GM18517 (cell line): ENCODE measurements at regions not wholly inside any gene's neighbourhood (a gene's known extent, or its start where the extent isn't known, plus 50 kb on each side); places are given as distances from the start of the nearest gene placed in this dataset.

Experiments used
- ATAC-seq: cut with Tn5 transposase; IDR thresholded peaks from one replicate; pipeline ENCODE4 v1.9.1; 2021; ENCODE audit warnings: mild to moderate bottlenecking, moderate library complexity; ENCODE audit not compliant: unreplicated experiment

DNA sequence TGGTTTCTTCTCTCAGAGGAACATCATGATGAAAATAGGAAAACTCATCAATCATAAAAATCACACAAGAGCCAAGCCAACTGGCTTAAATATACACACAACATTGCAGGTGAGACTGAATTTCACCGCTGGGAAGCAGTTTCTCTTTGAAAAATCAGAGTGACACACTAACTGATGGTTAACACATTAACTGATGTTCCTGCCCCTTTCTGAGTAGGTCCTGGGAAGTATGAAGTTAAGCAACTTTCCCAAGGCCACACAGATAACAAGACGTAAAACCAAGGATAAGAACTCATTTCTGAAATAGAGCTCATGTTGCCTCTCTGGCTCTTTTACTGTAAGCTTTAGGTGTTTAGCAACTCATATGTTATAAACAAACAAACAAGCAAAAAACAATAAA lies 813.7 kb upstream of the HS3ST1 start:
- ATAC-seq, result no peak

DNA sequence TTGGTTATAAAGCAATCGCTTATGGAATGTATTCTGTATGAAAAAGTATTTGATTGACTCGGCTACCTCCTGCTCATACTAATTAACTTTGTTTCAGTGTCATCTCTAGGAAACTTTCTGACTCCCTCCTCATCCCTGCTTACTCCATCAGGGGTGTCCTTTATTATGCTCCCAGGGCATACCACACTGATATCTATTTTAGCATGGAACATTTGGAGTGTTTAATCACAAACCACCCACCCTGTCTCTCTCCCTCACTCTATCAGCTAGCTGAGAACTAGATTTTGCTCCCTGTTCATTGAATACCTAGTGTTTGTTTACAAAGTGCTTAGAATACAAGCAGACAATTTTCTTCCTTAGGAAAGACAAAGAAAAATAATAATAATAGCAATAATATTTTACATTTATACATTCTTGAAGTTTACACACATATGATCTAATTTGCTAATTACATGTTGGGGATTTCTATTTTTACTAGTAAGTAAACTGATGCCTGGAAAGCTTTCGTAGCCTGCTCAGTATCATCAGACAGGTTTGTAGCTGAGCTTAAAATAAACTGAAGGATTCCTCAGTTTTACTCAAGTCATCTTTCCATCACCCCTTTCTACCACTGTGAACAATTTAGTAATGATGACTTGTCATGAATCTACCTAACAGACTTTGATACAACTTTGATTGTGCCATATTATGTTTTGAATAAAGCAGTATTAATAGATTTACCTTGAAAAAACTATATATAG lies 811.4 kb upstream of the HS3ST1 start:
- no peak for ATAC-seq

DNA sequence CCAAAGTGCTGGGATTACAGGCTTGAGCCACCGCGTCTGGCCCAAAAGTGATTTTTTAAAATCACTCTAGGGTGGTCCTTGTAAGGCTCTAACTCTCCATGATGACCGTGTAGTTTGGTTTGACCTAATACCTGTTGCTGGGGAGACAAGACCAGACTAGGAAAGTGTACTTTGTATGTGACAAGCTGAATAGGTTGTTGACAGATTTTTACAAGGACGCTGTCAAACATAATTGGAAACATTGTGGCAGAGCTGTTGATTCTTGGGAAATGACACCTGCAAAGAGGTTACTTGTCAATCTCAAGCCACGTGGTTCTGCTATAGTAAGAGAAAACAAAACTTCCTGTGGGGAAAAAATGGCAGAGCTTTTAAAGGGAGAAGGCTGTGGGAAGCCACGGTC lies 802.4 kb upstream of the HS3ST1 start:
- no peak for ATAC-seq

DNA sequence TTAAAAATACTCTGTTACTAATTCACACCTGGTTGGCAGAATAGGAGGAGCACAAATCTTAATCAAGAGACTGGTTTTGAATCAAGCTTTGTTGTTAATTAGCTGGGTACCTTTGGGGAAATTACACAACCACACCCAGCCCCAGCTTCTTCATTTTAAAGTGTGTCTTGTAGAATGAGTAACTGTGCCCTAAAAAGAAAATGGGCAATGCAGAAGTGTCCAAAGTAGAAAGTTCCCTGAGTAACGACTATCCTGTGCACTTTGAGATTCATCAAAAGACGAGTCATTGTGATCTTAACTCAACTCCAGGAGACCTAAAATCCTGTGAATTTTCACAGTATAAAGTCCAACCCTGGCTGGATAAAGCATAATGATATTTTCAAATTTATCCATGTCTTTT lies 792.3 kb upstream of the HS3ST1 start:
- ATAC-seq, result no peak

DNA sequence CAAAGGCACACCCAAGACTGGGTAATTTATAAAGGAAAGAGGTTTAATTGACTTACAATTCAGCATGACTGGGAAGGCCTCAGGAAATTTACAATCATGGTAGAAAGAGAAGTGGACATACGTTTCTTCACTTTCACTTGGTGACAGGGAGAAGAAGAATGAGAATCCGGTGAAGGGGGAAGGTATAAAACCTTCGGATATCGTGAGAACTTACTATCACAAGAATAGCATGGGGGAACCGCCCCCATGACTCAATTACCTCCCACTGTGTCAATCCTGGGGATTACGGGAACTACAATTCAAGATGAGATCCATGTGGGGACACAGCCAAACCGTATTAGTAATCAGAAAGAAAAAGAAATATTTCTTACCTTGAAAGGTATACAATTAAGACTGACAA lies 782.9 kb upstream of the HS3ST1 start:
- ATAC-seq, result no peak

DNA sequence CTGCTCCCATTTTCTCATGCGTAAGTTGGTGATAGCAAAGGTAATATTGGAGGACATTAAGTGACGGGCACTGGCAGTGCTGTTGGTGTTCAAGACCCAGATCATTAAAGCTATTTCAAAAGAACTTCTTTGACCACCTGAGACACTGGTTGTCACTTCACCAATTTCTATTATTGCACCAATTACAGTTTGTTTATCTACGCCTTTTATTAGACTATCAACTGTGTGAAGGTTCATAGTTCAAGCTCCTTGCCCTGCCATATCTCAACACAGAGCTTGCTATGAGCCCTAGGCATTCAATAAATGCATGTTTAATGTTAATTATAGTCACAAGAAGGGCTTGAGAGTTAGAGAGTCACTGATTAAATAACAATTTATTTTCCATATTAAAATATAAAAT lies 778.7 kb upstream of the HS3ST1 start:
- ATAC-seq, result no peak

DNA sequence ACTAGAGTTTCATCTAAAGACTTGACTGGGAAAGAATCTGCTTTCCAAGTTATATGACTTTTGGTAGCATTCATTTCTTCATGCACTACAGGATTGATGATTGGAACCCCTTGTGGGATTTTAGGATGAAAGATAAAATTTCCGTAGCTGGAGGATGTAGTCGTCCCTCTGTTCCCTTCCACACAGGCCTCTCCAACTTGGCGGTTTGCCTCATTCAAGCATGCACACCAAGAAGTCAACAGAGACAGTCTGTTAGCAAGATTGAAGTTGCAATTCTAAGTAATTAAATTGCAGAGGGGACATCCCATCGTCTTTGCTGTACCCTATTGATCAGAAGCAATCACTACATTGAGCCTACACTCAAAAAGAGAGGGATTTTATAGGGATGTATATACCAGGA lies 777.4 kb upstream of the HS3ST1 start:
- no peak for ATAC-seq

DNA sequence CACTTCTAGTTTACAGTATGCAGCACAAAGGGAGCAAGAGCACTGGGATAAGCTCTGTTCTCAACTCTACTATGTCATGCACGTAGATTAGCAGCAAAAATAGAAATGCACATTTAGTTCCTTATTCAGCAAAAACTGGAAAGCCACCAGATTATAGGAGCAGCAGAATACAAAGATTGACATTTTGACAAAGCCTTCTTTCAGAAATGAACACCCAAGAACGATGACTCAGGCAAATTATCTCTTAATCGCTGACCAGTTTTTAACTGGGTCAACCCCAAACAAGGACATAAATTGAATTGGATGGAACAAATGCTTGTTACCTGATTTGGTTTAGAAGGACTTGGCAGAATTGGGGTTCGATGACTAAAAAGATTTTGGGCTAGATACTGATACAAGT lies 775.3 kb upstream of the HS3ST1 start:
- ATAC-seq, result no peak

DNA sequence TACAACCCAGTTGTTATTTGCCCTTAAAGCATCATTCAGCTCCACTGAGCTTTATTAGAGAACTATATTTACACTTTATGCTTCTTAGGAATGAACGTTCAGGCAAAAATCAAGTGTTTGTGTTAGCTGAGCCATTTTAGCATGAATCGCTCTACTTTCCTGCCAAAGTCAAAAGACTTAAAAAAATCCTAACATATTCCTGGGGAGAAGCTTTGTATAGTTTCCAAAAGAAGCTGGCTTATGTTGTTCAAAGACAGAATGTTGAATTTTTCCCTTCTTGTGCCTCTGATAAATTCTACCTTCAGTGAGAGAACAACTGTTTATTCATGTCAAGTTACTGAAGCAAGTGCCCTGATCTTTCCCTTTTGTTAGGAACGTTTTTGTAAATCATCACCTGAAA lies 771.5 kb upstream of the HS3ST1 start:
- ATAC-seq, result no peak

DNA sequence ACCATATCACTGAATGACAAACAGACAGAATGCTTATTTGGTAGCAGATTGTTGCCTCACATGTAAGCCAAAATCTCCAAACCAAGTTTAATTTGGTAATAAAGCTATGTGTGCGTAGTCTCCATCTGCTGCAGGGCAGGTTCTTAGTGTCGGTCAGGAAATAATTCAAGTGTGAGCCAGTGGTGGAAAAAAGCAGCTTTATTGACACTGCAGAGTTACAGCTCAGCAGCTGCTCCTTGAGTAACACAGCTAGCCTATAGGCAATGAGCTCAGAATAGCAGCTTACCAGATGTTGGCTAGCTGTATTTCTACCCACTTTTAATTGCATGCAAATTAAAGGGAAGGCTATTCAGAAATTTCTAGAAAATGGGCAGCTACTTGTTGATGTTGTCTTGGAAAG lies 757.8 kb upstream of the HS3ST1 start:
- ATAC-seq, result no peak

DNA sequence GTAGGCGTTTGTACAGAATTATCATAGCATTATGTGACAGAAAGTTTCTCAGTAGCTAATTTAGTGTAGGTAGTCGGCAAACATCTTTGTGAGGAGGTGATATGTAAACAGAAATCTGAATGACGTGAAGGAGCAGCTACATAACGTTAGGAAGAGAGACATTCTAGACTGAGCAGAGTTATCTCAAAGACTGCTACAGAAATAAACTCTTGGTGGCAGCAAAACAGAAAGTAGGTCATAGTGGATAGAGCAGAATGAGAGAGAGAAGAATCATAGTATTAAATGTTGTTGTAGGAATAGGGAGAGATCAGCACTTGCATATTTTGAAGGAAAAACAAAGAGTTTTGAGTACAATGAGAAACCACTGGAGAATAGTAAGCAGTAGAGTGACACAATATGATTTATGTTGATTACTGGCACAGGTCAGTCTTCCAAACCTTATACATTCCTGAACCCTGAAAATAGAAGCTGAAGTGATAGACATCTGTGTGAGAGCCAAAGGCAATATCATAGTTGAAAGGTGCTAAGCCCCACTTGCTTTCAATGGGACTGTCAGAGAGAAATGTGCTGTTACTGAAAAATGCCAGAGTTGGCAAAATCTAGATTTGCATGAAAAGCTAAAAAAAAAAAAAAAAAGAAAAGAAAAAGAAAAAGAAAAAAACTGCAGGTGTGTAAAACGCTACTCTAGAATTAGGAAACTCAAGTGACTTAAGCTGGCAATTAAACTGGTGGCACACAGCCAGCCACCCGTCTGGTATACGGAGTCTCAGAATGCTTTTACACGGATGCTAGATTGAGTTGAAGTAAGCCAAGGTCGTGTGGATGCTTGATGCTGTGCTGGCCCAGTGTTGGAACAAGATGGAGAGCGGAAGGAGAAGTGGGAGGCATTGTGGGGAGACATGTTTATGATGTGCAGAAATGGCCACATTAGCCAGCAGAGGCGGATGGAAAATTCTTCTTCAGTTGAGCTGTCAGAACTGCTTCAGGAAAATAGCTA lies 750.2 kb upstream of the HS3ST1 start:
- ATAC-seq, result no peak

DNA sequence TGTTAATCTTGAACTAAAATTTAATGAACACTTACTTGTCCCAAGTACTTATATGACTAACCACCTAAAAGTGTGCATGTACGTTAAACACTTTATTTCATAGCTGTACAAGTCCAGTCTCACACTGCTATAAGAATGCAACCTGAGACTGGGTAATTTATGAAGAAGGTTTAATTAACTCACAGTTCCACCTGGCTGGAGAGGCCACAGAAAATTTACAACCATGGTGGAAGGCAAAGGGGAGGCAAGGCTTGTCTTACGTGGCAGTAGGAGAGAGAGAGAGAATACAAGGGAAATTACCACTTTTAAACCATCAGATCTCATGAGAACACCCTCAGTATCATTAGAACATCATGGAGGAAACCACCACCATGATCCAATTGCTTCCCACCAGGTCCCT lies 748.7 kb upstream of the HS3ST1 start:
- no peak for ATAC-seq

DNA sequence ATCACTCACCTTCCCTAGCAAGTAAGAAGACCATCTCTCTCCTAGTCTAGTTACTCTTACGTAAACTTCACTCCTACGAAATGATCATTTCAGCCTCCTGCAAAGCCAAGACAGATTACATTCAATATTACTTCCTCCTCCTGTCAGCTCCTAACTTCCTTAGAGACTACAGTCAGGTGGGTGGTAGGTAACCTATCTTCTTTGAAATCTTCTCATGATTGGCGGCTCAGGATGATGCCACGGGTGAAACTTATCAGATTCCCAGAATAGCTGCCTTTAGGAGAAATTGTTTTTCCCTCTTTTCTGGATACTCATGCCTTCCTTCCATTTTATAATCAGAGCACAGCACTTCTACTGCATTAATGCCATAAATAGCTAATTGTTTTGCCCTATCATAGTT lies 744.8 kb upstream of the HS3ST1 start:
- ATAC-seq, result no peak

DNA sequence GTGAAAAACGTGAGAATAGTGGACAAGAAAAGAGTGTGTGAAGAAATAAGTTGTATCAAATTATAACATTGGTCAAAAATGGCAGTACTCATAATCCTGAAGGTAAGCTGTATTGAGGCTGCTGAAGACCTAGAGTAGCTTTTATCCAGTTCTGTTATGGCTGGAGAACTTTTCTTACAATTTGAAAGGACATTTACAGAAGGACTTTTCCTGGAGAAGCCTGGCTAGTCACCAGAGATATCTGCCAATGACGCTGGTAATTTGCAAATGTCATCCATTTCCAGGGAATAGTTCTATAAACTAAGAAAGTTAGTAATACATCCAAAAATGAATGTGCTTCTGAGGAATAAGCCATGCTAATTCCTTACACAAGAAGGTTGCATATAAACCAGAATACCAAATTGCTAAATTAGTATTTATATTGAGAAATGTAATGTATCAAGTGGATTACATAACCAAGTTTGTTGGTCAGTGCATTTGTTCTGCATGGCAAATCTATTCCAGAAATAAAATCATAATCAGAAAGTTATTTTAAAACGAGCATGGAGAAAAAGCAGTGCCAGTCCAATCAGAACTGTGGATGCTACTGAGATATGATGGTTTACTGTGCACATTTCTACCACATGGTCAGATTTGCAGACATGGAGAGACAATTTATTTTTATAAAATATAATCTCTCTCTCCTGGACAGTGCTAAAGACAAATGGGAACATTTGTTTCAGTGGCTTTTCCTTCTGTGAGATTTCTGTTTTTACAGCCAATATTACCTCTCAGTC lies 743.7 kb upstream of the HS3ST1 start:
- no peak for ATAC-seq

DNA sequence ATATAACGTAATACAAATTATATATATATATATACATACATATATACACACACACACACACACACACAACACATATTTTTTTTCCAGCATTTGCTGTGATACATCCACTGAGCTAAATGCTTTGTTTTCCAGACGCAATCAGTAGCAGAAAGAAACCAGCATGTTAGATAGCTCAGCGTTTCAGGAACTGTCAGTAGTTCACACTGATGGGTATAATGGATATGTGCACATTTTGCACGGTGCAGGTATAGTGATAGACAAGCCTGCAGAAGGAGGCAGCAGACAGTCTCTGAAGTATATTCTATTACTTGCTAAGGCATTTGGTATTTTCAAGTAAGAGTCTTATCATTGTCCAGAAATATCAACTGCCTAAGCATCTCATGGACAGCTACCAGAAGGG lies 741.6 kb upstream of the HS3ST1 start:
- no peak for ATAC-seq

DNA sequence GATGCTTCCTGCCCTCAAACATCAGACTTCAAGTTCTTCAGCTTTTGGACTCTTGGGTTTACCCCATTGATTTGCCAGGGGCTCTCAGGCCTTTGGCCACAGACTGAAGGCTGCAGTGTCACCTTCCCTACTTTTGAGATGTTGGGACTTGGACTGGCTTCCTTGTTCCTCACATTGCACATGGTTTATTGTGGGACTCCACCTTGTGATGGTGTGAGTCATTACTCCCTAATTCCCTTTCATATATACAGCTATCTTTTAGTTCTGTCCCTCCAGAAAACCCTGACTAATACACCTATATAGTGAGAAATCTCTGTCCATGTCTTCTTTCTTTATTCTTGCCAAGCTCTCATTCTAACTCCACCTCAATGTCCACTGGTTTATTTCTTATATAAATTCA lies 736.9 kb upstream of the HS3ST1 start:
- no peak for ATAC-seq

DNA sequence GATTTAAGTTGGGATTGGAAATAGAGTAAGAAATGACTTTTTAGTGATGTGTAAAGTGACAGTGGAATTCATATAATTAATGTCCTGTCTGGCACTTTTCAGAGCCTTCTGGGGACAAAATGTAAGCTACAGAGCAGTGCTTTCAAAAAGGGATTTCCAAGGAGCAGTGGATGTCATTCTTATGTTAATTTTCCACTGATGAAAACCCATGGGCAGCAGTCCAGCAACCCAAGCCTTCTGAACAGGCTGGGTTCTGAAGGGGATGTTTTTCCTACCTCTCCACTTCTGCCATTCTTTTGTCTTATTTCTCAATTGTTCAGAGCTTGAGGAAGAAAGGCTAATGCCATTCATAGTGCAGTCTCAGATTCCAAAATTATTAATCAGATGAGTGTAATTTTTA lies 717.6 kb upstream of the HS3ST1 start:
- no peak for ATAC-seq

DNA sequence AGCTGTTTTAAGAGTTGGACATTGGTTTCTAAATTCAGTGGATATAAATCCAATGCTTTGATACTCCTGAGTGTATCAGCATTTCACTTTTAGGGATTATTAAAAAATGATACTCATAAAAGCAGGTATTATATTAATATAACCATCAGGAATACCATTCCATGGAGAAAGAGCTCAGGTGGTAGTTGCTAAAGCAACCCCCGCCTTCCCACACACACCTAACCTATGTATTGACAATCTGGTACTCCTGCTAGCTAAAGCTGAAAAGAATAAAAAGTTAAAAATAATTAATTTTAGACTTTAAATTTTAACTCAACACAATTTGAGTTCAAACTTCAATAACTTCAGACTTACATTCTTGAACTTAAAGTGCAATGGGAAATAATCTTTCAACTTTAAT lies 717.1 kb upstream of the HS3ST1 start:
- no peak for ATAC-seq

DNA sequence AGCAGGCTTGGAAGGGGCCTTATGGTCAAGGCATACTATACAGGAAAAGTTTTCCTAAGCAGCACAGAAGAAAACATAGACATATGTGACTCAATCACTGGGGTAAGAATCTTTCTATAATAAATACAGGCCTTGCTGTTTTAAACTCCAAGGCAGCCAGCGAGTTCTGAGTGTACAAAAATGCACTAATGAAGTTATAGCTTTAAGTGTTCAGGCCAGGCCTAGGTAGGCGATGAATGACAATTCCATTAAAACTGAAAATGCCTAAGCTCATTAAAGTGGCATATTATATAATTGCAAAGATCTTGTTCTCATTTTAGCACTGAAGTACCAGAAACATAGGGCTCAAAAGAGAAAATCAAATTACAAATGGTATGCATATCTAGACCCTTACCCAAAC lies 716.4 kb upstream of the HS3ST1 start:
- ATAC-seq, result no peak

DNA sequence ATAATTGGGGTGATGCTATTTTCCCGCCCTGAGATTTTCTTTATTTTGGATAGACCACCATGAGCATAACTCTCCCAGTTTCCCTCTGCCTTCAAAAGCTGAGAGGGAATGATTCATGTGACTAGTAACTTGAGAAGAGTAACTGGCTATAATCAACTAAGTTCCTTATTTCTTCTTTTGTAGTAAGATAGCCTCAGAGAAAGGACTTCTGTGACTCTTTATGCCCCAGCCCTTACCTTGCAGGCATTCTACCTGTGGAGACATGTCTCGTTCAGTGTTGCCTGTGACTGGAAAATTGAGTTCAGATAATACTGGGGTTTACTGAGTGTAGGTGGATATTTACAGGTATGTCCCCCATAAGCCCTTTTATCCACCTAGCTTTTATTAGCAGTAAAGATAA lies 715.4 kb upstream of the HS3ST1 start:
- no peak for ATAC-seq

DNA sequence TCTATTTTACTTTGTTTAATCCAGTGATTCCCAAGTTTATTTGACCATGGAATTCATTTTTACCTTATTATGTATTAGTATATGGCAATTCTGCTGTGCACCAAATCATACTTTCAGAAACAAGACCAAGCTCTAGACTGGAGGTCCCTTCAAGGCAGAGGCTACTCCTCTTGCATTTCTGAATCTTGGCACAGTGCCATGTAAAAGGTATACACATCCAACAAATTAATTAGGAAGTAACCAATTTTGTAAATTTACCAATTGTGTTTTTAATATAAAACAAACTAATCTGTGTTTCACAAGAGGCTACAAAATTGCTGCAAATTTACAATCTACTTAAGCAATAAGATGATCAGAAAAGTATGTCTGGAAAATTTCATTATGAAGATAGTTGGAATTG lies 712.2 kb upstream of the HS3ST1 start:
- ATAC-seq, result no peak

DNA sequence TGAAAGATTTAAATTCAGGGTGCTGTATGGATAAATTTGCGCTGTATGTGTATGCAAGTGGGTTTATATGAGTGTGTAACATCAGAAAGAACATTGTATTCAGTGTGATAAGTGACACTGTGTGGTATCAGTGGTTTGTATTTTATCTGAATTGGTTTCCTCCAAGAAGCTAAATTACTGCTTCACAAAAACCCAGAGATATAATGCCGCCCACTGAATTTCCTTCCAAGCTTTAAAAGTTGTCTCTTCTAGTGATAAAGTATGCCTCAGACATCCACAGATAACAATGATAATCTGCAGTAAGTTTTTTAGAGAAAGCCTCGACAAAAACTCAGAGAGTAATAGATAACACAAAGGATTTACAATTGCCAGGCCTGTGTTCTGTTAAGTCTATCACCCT lies 710.6 kb upstream of the HS3ST1 start:
- ATAC-seq, result no peak
